Breast epithelium (tissue), 4 donors: ENCODE measurements at regions not wholly inside any gene's neighbourhood (a gene's known extent, or its start where the extent isn't known, plus 50 kb on each side); places are given as distances from the start of the nearest gene placed in this dataset.

Source experiments
- DNase-seq, 2 donors: peaks; one replicate each; pipeline ENCODE4 v3.0.0-alpha.2; 2019; ENCODE audit warnings: low spot score in 2 of 2
- H3K27ac ChIP-seq, 2 donors: fragments of 200-600 bp; sonication (generic) in 1 of 2; one replicate each; pipeline ENCODE4 v1.5.1; 2016 to 2019; ENCODE audit warnings: mild to moderate bottlenecking in 1 of 2
- H3K27me3 ChIP-seq, 2 donors: fragments of 200-600 bp; sonication (generic) in 1 of 2; one replicate each; pipeline versions ENCODE4 v1.5.1 to v1.6.0; 2017 to 2019; ENCODE audit warnings: control low read depth in 1 of 2, mild to moderate bottlenecking in 1 of 2
- H3K36me3 ChIP-seq: fragments of 200-600 bp; one replicate; pipeline ENCODE4 v1.5.1; 2019
- H3K4me1 ChIP-seq, 2 donors: fragments of 200-600 bp; sonication (generic); one replicate each; pipeline ENCODE4 v1.5.1; 2016 to 2019; ENCODE audit warnings: control low read depth in 1 of 2
- H3K4me3 ChIP-seq, 3 donors: fragments of 200-600 bp; sonication (generic); 1 replicate in 2 of 3; 2 replicates in 1 of 3; pipeline ENCODE4 v1.5.1; 2016 to 2019; ENCODE audit warnings: mild to moderate bottlenecking in 3 of 3, moderate library complexity in 2 of 3
- H3K9me3 ChIP-seq, 2 donors: fragments of 200-600 bp; sonication (generic) in 1 of 2; one replicate each; pipeline ENCODE4 v1.5.1; 2016 to 2019; ENCODE audit warnings: control low read depth in 1 of 2
- POLR2A ChIP-seq: fragments of 450-650 bp; IDR thresholded peaks from one replicate; pipeline ENCODE4 v1.6.1; 2016; ENCODE audit warnings: antibody characterized with exemption, mild to moderate bottlenecking, moderate library complexity
- POLR2AphosphoS5 ChIP-seq, 3 donors: sonication (generic); formaldehyde crosslinking; IDR thresholded peaks; one replicate each; pipeline ENCODE4 v1.6.1; 2017; ENCODE audit warnings: antibody characterized with exemption in 3 of 3
- intact Hi-C: fragments of 100-400 bp; cut with DNase I; formaldehyde crosslinking; loops from one replicate; pipeline ENCODE4 v1.15.1; 2023; ENCODE audit warnings: low total_unique reads
- TF ChIP-seq, protein P1 (sequence below), 3 donors: fragments of 450-650 bp; IDR thresholded peaks; one replicate each; pipeline ENCODE4 v1.5.1; 2016 to 2017; ENCODE audit warnings: antibody characterized with exemption in 3 of 3, mild to moderate bottlenecking in 3 of 3, moderate library complexity in 3 of 3

DNA sequence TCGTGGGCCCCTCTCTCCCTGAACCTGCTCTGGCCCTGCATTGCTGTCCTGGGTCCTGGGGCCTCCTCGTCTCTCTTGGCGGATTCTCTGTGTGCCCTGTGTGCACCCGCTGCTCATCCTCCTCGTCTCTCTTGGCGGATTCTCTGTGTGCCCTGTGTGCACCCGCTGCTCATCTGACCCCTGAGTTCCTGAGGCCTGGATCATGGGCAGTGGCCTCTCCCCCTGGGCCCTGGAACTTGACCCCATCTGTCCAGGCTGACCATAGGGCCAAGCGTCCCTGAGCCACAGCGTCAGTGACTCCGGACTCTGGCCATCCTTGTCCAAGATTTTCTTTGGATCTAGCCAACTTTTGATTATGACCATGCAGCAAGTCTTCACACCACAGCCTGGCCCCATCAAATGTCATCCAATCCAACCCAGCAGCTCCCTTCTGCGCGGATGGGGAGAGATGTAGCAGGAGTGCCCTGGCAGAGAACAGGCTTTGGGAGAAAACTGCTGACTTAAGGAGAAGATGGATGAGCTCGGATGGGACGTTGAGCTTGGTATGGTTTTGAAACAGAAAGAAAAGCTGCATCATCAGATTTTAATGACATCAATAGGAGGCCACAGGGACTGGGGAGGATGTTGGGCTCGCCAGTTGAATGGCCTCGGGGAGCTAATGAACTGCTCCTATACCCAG is 455.1 kb upstream of the HS6ST1 start:
- no peaks in the 10 kb centered on the region for H3K27me3 ChIP-seq
- intact Hi-C loops, result no loop called here
- no peaks in the 10 kb centered on the region for H3K9me3 ChIP-seq
- H3K27ac ChIP-seq, result no peak overlapping the region
- H3K4me1 ChIP-seq, result no peaks in the 10 kb centered on the region
- DNase-seq, result peak in 1 of 2 donors; percentile 7
- H3K36me3 ChIP-seq, result no peaks in the 10 kb centered on the region
- no peak overlapping the region for H3K4me3 ChIP-seq
- TF ChIP-seq, protein P1, sequence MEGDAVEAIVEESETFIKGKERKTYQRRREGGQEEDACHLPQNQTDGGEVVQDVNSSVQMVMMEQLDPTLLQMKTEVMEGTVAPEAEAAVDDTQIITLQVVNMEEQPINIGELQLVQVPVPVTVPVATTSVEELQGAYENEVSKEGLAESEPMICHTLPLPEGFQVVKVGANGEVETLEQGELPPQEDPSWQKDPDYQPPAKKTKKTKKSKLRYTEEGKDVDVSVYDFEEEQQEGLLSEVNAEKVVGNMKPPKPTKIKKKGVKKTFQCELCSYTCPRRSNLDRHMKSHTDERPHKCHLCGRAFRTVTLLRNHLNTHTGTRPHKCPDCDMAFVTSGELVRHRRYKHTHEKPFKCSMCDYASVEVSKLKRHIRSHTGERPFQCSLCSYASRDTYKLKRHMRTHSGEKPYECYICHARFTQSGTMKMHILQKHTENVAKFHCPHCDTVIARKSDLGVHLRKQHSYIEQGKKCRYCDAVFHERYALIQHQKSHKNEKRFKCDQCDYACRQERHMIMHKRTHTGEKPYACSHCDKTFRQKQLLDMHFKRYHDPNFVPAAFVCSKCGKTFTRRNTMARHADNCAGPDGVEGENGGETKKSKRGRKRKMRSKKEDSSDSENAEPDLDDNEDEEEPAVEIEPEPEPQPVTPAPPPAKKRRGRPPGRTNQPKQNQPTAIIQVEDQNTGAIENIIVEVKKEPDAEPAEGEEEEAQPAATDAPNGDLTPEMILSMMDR (IDR thresholded peaks at IDR 0.05), result no peak
- no peak for TF ChIP-seq POLR2A
- no peak for TF ChIP-seq POLR2AphosphoS5 (IDR thresholded peaks at IDR 0.05)

DNA sequence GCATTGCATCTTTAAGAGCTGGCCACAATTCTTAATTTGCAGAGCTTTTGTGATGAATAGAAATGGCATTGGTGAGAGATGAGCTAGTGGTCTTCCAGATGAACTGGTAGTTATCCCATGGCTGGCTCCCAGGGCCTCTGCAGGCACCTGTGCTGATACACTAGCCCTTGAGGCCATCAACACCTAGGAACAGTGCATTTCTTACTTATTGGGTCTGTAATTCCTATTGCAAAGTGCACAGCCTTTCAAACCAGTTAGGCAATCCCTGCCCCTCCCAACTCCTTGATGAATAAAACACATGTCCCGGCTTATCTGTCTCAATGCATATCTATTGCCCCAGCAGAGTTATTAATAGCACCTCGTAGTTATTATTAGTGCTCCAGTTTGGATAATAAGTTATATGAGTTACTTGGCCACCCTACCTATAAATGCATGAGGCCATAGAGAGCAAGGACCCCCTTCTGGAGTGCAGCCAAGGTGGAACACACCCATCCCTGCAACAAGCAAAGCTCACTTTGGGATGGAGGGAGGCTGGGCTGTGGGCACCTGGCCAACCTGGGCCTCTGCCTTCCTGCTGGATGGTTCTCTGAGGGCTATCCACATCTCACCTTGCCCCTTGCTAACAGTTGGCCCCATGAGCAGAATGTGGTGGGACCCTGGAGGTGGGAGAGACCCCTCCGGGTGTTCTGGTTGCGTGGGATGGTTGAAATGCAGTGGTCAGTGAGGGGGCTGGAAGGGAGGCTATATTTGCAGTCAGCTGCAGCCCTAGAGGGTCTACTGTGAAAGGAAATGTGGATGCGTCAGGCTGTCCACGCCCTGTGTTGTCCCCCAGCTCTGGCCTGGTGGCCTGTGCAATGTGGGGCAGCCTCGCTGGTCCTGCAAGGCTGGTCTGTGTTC is 455.9 kb upstream of the HS6ST1 start:
- Histone ChIP-seq H3K36me3 (no peaks in the 10 kb centered on the region), H3K27ac (no peak overlapping the region), H3K4me3 (no peak overlapping the region), H3K9me3 (no peaks in the 10 kb centered on the region), H3K27me3 (no peaks in the 10 kb centered on the region), H3K4me1 (no peaks in the 10 kb centered on the region)
- TF ChIP-seq POLR2A, result no peak
- TF ChIP-seq, protein P1 (IDR thresholded peaks at IDR 0.05), result no peak
- no peak for TF ChIP-seq POLR2AphosphoS5 (IDR thresholded peaks at IDR 0.05)
- DNase-seq, result peak; percentile 2 to 49
- intact Hi-C loops, result no loop called here

DNA sequence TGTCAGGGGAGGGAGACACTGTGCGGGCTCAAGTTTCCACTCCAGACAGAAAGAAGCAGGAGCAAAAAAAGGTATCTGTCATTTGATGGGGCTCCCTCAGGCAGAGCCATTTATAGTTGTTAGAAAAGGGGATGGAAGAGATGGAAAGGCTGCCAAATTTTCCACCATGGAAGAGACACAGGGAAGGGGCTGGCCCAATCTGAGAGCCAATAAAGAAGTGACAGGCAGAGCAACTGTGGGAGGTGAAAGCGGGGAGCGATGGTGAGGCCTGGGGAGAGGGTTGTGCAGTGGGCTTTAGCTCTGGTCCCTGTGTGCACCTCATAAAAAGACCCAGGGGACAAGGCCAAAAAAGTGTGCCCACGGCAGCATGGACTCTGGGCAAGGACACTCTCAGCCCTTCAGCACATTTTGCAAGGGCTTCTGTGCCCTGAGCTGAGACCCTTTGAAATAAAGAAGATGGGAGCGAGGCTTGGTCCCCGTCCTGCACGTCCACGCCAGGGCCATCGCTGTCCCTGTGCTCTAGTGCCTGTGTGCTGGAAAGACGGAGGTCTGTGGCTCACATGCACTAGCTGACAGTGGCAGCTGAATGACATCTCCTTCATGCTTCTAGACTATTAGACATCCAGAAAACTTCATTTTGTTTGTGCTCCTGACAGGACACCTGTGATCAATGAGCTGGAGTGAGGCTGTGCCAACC is 456.7 kb upstream of the HS6ST1 start:
- no peaks in the 10 kb centered on the region for H3K27me3 ChIP-seq
- no peaks in the 10 kb centered on the region for H3K4me1 ChIP-seq
- peak; percentile 2 to 17 for DNase-seq
- no peaks in the 10 kb centered on the region for H3K9me3 ChIP-seq
- no peaks in the 10 kb centered on the region for H3K36me3 ChIP-seq
- intact Hi-C loops, result no loop called here
- TF ChIP-seq, protein P1 (IDR thresholded peaks at IDR 0.05), result no peak
- TF ChIP-seq POLR2A, result no peak
- no peak for TF ChIP-seq POLR2AphosphoS5 (IDR thresholded peaks at IDR 0.05)
- no peak overlapping the region for H3K27ac ChIP-seq
- H3K4me3 ChIP-seq, result no peak overlapping the region

- H3K9me3 ChIP-seq, result no peaks in the 10 kb centered on the region
- peak in 1 of 2 donors; percentile 14 for DNase-seq
- no peaks in the 10 kb centered on the region for H3K36me3 ChIP-seq
- H3K27me3 ChIP-seq, result no peaks in the 10 kb centered on the region
- no peak overlapping the region for H3K4me3 ChIP-seq
- H3K4me1 ChIP-seq, result no peaks in the 10 kb centered on the region
- no peak overlapping the region for H3K27ac ChIP-seq
- TF ChIP-seq, protein P1 (IDR thresholded peaks at IDR 0.05), result no peak
- no peak for TF ChIP-seq POLR2AphosphoS5 (IDR thresholded peaks at IDR 0.05)
- no peak for TF ChIP-seq POLR2A
- intact Hi-C loops, result no loop called here
Observed at GRCh38 chr2:128775914-128776285, 457.2 kb upstream of the HS6ST1 start.
